Body of pancreas (tissue), 4 donors: ENCODE measurements at regions not wholly inside any gene's neighbourhood (a gene's known extent, or its start where the extent isn't known, plus 50 kb on each side); places are given as distances from the start of the nearest gene placed in this dataset.
"Not testable (repeated sequence)": the region's sequence is repeated elsewhere in the genome, so short reads cannot be mapped to it uniquely, and the experiment has no call there.

Experiments
- ATAC-seq: fragments of 150-250 bp; one replicate; pipeline ENCODE4 v1.9.1; 2016
- DNase-seq, 4 donors: peaks; one replicate each; pipeline ENCODE4 v3.0.0-alpha.2; 2019
- H3K27ac ChIP-seq, 4 donors: fragments of 200-600 bp; sonication (generic); 1 replicate in 3 of 4; 2 replicates in 1 of 4; pipeline versions ENCODE4 v1.5.1 to v1.6.1; 2016 to 2019; ENCODE audit warnings: mild to moderate bottlenecking in 1 of 4, mixed read lengths in 1 of 4, moderate library complexity in 1 of 4
- H3K27me3 ChIP-seq, 2 donors: fragments of 200-600 bp; sonication (generic); one replicate each; pipeline ENCODE4 v1.6.0; 2016; ENCODE audit warnings: mild to moderate bottlenecking in 1 of 2
- H3K36me3 ChIP-seq, 2 donors: fragments of 200-600 bp; sonication (generic); replicated peaks in 1 of 2; 2 replicates each; pipeline ENCODE4 v1.5.1; 2016; ENCODE audit warnings: low read depth in 2 of 2; ENCODE audit not compliant: insufficient read depth in 1 of 2
- H3K4me1 ChIP-seq: fragments of 200-600 bp; sonication (generic); one replicate; pipeline ENCODE4 v1.6.0; 2016
- H3K4me3 ChIP-seq, 2 donors: fragments of 200-600 bp; sonication (generic); 1 replicate in 1 of 2; 2 replicates in 1 of 2; pipeline ENCODE4 v1.5.1; 2016 to 2019
- H3K9me3 ChIP-seq, 3 donors: fragments of 200-600 bp; sonication (generic); 1 replicate in 2 of 3; 2 replicates in 1 of 3; pipeline ENCODE4 v1.5.1; 2016
- POLR2A ChIP-seq, 3 donors: fragments of 450-650 bp; IDR thresholded peaks; one replicate each; pipeline ENCODE4 v1.6.1; 2016; ENCODE audit warnings: antibody characterized with exemption in 3 of 3, mild to moderate bottlenecking in 2 of 3
- WGBS, 2 donors: methylation state at CpG; one replicate each; pipeline ENCODE4 v1.1.5; 2017; 5-methylcytosine and 5-hydroxymethylcytosine counted together
- intact Hi-C: fragments of 100-400 bp; cut with DNase I; formaldehyde crosslinking; loops from one replicate; pipeline ENCODE4 v1.15.1; 2023
- TF ChIP-seq, protein P1 (sequence below), 7 experiments: fragments of 450-650 bp in 4 of 7; fragments of 200-600 bp in 3 of 7; sonication (generic) in 3 of 7; IDR thresholded peaks; one replicate each; pipeline ENCODE4 v1.5.1; 2016 to 2019; ENCODE audit warnings: antibody characterized with exemption in 7 of 7

DNA sequence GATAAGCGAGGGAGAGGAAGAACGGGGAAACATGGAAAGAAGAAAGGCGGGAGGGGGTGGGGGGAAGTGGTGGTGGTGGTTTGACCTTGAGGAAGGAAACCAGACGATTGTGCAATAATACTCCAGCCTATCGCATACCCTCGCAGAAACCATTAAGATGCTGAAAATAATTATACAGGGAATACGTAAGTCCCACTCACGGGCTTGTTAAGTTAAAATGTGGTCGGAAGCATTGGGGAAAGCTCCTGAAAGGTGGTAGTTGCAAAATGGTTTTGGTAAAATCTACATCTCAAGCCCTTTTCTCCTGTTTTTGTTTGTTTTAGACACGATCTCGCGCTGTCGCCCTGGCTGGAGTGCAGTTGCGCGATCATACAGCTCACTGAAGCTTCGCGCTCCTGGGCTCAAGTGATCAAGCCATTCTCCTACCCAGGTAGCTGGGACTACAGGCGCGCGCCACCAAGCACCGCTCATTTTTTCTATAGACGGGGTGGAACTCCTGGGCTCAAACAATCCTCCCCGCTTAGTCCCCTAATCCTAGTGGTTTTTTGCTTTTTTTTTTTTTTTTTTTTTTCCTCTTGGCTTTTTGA lies 128.9 kb upstream of the ZNF184 start:
- Histone ChIP-seq H3K9me3 (peaks cover 0 to 4% (median 0%) of the 10 kb centered on the region in 3 donors), H3K27ac (no peak overlapping the region), H3K27me3 (peaks cover 0 to 23% of the 10 kb centered on the region in 2 donors), H3K4me1 (peaks cover 4% of the 10 kb centered on the region), H3K4me3 (no peak overlapping the region), H3K36me3 (no peaks in the 10 kb centered on the region)
- DNase-seq (no peak), ATAC-seq (no peak)
- intact Hi-C loops: no loop called here
- WGBS, 2 donors: 12 to 13% methylated on average over 23 of the region's 23 CpGs
- no peak for TF ChIP-seq POLR2A (IDR thresholded peaks at IDR 0.05)
- TF ChIP-seq, protein P1, sequence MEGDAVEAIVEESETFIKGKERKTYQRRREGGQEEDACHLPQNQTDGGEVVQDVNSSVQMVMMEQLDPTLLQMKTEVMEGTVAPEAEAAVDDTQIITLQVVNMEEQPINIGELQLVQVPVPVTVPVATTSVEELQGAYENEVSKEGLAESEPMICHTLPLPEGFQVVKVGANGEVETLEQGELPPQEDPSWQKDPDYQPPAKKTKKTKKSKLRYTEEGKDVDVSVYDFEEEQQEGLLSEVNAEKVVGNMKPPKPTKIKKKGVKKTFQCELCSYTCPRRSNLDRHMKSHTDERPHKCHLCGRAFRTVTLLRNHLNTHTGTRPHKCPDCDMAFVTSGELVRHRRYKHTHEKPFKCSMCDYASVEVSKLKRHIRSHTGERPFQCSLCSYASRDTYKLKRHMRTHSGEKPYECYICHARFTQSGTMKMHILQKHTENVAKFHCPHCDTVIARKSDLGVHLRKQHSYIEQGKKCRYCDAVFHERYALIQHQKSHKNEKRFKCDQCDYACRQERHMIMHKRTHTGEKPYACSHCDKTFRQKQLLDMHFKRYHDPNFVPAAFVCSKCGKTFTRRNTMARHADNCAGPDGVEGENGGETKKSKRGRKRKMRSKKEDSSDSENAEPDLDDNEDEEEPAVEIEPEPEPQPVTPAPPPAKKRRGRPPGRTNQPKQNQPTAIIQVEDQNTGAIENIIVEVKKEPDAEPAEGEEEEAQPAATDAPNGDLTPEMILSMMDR (IDR thresholded peaks at IDR 0.05): no peak

DNA sequence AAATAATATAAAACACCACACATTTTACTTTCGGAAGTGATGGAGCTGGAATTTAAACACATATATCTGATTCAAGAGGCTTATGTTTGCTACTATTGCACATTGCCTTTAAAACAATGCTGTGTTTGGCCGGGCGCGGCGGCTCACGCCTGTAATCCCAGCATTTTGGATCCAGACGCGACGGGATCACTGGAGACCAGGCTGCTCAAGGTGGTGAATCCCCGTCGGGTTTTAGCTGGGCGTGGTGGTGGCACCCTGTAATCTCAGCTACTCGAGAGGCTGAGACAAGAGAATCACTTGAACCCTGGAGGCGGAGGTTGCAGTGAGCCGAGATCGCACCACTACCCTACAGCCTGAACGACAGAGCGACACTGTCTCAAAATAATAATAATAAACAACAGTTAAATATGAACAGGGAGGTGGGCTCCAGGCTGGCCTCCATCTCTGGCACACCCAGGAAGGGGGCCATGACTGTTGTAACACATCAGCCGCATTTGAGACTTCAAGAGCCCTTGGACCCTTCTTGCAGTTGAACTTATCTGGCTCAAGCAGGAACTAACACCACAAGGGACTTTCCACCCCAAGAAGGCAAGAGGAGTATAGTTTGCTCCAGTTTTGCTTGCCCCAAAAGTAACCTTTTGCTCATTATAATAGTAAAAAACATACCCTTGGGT lies 127.1 kb upstream of the ZNF184 start:
- intact Hi-C loops: no loop called here
- no peak for ATAC-seq
- Histone ChIP-seq H3K4me1 (no peaks in the 10 kb centered on the region), H3K36me3 (no peaks in the 10 kb centered on the region), H3K27me3 (peaks cover 0 to 19% of the 10 kb centered on the region in 2 donors), H3K27ac (no peak overlapping the region), H3K9me3 (peaks cover 0 to 4% (median 0%) of the 10 kb centered on the region in 3 donors), H3K4me3 (no peak overlapping the region)
- no peak for DNase-seq
- WGBS, 2 donors: 76 to 87% methylated on average over 19 of the region's 19 CpGs
- TF ChIP-seq, protein P1 (IDR thresholded peaks at IDR 0.05): no peak
- TF ChIP-seq POLR2A (IDR thresholded peaks at IDR 0.05): no peak

DNA sequence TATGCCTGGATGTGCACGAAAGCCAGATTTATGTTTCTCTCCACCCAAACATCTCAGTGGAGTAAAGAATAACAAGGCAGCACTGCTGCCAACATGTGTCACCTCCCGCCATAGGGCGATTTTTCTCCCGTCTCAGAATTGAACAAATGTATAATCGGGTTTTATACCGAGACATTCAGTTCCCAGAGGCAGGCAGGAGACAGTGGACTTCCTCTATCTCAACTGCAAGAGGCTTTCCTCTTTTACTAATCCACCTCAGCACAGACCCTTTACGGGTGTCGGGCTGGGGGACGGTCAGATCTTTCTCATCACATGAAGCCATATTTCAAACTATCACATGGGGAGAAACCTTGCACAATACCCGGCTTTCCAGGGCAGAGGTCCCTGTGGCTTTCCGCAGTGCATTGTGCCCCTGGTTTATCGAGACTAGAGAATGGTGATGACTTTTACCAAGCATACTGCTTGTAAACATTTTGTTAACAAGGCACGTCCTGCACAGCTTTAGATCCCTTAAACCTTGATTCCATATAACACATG lies 124.2 kb upstream of the ZNF184 start:
- peaks cover 0 to 18% of the 10 kb centered on the region in 2 donors for H3K27me3 ChIP-seq
- not testable (repeated sequence) for ATAC-seq

DNA sequence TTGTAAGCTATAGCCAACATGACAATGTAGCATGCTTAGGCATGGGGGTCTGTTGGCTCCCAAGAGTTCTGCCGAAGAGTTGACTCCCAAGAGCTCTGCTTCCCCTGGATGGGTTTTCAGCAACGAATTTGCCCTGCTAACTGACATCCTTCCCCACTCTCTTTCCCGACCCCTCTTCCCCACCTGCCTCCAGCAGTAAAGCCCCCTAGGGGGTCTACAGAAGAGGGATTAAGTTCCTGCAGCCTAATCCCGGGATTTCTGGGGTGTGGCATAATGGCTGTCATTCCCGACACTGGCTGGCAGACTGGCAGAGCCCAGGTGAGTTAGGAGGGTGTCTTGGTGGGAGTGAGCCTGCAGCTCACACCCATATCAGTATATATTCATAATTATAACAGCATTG lies 121.0 kb upstream of the ZNF184 start:
- no peak overlapping the region for H3K4me3 ChIP-seq
- TF ChIP-seq, protein P1 (IDR thresholded peaks at IDR 0.05): no peak
- TF ChIP-seq POLR2A (IDR thresholded peaks at IDR 0.05): no peak
- no peaks in the 10 kb centered on the region for H3K9me3 ChIP-seq
- no peaks in the 10 kb centered on the region for H3K36me3 ChIP-seq
- H3K27ac ChIP-seq: no peak overlapping the region
- intact Hi-C loops: no loop called here
- no peaks in the 10 kb centered on the region for H3K4me1 ChIP-seq
- DNase-seq: no peak
- no peak for ATAC-seq
- 7 to 20% methylated on average over 5 of the region's 5 CpGs for WGBS, 2 donors
- peaks cover 0 to 18% of the 10 kb centered on the region in 2 donors for H3K27me3 ChIP-seq

More for the DNA sequence above, 124.2 kb upstream of the ZNF184 start:
- DNase-seq, H3K4me3 ChIP-seq, H3K4me1 ChIP-seq, H3K9me3 ChIP-seq, H3K27ac ChIP-seq, intact Hi-C loops, H3K36me3 ChIP-seq: not testable (repeated sequence)
- whole genome bisulfite sequencing, 2 donors: 51 to 54% methylated on average over 12 to 13 of the region's 13 CpGs

DNA sequence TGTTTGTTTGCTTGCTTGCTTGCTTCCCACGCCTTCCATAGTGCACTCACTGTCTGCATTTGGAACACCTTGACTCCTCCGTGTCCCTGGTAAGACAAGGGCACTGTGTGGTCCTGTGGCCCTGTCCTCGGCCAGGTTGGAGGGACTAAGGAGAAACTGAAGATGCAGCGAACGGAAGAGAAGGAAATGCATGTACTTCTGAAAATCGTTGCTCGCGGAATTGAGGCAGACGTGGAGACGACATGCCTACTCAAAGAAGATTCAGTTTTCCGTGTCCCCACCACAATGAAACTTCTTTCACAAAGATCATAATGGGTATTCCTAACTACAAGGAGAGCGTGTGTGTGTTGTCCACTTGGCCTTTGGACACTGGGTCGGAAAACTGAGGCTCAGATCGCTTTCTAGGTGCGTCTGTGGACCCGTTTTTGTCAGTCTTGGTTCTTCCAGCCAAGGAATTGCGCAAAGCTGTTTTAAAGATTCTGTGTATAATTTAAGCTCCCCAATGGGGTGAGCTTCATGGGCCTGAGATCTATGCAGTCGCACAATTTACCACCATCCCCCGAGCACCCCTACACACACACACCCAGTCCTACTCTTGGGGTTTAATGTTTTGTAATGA lies 120.4 kb upstream of the ZNF184 start:
- peaks cover 0 to 18% of the 10 kb centered on the region in 2 donors for H3K27me3 ChIP-seq

More for the DNA sequence above, 120.4 kb upstream of the ZNF184 start:
- intact Hi-C loops: no loop called here
- ATAC-seq (no peak), DNase-seq (no peak)
- no peaks in the 10 kb centered on the region for H3K9me3 ChIP-seq
- H3K4me1 ChIP-seq: no peaks in the 10 kb centered on the region
- H3K27ac ChIP-seq: no peak overlapping the region
- 11 to 13% methylated on average over 18 to 19 of the region's 19 CpGs for WGBS, 2 donors
- no peak for TF ChIP-seq POLR2A (IDR thresholded peaks at IDR 0.05)
- TF ChIP-seq, protein P1 (IDR thresholded peaks at IDR 0.05): no peak
- no peaks in the 10 kb centered on the region for H3K36me3 ChIP-seq
- H3K4me3 ChIP-seq: no peak overlapping the region
